ENCODE measurements at regions not wholly inside any gene's neighbourhood (a gene's known extent, or its start where the extent isn't known, plus 50 kb on each side); places are given as distances from the start of the nearest gene placed in this dataset.

GRCh38 chr12:111154147-111154834, 214.6 kb downstream of the PHETA1 start:
- H3K4me3 ChIP-seq (ENCODE audit: low read depth, low read length): no peak overlapping the region
- TF ChIP-seq CTCF (IDR thresholded peaks at IDR 0.05; ENCODE audit: control insufficient read depth, extremely low read depth, insufficient read depth): no peak
- no peak for DNase-seq (ENCODE audit: low read depth)

- H3K4me3 ChIP-seq (ENCODE audit: low read depth, low read length): no peak overlapping the region
- DNase-seq (ENCODE audit: low read depth): no peak
- no peak for TF ChIP-seq CTCF (IDR thresholded peaks at IDR 0.05; ENCODE audit: control insufficient read depth, extremely low read depth, insufficient read depth)
Observed at GRCh38 chr12:111152561-111152960, 216.3 kb downstream of the PHETA1 start.

GRCh38 chr12:111150921-111151840, 217.7 kb downstream of the PHETA1 start:
- H3K4me3 ChIP-seq (ENCODE audit: low read depth, low read length): no peak overlapping the region
- DNase-seq (ENCODE audit: low read depth): no peak
- no peak for TF ChIP-seq CTCF (IDR thresholded peaks at IDR 0.05; ENCODE audit: control insufficient read depth, extremely low read depth, insufficient read depth)

- no peak for DNase-seq (ENCODE audit: low read depth)
- no peak overlapping the region for H3K4me3 ChIP-seq (ENCODE audit: low read depth, low read length)
- no peak for TF ChIP-seq CTCF (IDR thresholded peaks at IDR 0.05; ENCODE audit: control insufficient read depth, extremely low read depth, insufficient read depth)
Observed at GRCh38 chr12:111150360-111150759, 218.5 kb downstream of the PHETA1 start.

- TF ChIP-seq CTCF (IDR thresholded peaks at IDR 0.05; ENCODE audit: control insufficient read depth, extremely low read depth, insufficient read depth): no peak
- no peak for DNase-seq (ENCODE audit: low read depth)
- H3K4me3 ChIP-seq (ENCODE audit: low read depth, low read length): no peak overlapping the region
Observed at GRCh38 chr12:111149299-111149698, 219.6 kb downstream of the PHETA1 start.

GRCh38 chr12:111148005-111148404, 220.9 kb downstream of the PHETA1 start:
- H3K4me3 ChIP-seq (ENCODE audit: low read depth, low read length): no peak overlapping the region
- DNase-seq (ENCODE audit: low read depth): no peak
- TF ChIP-seq CTCF (IDR thresholded peaks at IDR 0.05; ENCODE audit: control insufficient read depth, extremely low read depth, insufficient read depth): no peak
